OCI-LY7 (cell line): ENCODE measurements at regions not wholly inside any gene's neighbourhood (a gene's known extent, or its start where the extent isn't known, plus 50 kb on each side); places are given as distances from the start of the nearest gene placed in this dataset.

Source experiments
- EZH2phosphoT487 ChIP-seq: fragments of 200-600 bp; sonication (generic); IDR thresholded peaks from 2 replicates; pipeline ENCODE4 v1.6.1; 2018; ENCODE audit warnings: low read depth, borderline replicate concordance, mild to moderate bottlenecking, mixed run types, antibody characterized with exemption, low read length, moderate library complexity, mixed read lengths
- TF ChIP-seq, protein P1 (sequence below): fragments of 200-600 bp; sonication (generic); conservative IDR thresholded peaks from 2 replicates; pipeline ENCODE4 v1.5.1; 2014; ENCODE audit warnings: mild to moderate bottlenecking, antibody characterized with exemption, low read length, moderate library complexity, mixed read lengths

GRCh38 chrX:40325161-40325560, 227.4 kb upstream of the BCOR start:
- TF ChIP-seq, protein P1, sequence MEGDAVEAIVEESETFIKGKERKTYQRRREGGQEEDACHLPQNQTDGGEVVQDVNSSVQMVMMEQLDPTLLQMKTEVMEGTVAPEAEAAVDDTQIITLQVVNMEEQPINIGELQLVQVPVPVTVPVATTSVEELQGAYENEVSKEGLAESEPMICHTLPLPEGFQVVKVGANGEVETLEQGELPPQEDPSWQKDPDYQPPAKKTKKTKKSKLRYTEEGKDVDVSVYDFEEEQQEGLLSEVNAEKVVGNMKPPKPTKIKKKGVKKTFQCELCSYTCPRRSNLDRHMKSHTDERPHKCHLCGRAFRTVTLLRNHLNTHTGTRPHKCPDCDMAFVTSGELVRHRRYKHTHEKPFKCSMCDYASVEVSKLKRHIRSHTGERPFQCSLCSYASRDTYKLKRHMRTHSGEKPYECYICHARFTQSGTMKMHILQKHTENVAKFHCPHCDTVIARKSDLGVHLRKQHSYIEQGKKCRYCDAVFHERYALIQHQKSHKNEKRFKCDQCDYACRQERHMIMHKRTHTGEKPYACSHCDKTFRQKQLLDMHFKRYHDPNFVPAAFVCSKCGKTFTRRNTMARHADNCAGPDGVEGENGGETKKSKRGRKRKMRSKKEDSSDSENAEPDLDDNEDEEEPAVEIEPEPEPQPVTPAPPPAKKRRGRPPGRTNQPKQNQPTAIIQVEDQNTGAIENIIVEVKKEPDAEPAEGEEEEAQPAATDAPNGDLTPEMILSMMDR = no peak
- no peak for TF ChIP-seq EZH2phosphoT487
